ENCODE measurements at regions not wholly inside any gene's neighbourhood (a gene's known extent, or its start where the extent isn't known, plus 50 kb on each side); places are given as distances from the start of the nearest gene placed in this dataset.

GRCh38 chr4:175282407-175282806, 364.2 kb downstream of the ADAM29 start (continued):
- no peak for TF ChIP-seq STAT1 (IDR thresholded peaks at IDR 0.05; ENCODE audit: unreplicated experiment)

- no peaks in the 10 kb centered on the region for H3K27me3 ChIP-seq (ENCODE audit: insufficient read depth)
- Mint-ChIP-seq H3K9me3 (no peaks in the 10 kb centered on the region; the same call in 2 of the 3 replicates), H3K4me1 (no peaks in the 10 kb centered on the region), H3K27me3 (ENCODE audit: insufficient read depth, low read depth, poor library complexity) (no peaks in the 10 kb centered on the region), H3K4me3 (no peak overlapping the region), H3K36me3 (ENCODE audit: low read depth) (no peaks in the 10 kb centered on the region), H3K27ac (no peak overlapping the region; the same call in 1 of the 2 replicates)
- DNase-seq (ENCODE audit: low spot score) (no peak), ATAC-seq (no peak)
- no peak overlapping the region for H3K27ac ChIP-seq (ENCODE audit: low read depth)
- no peaks in the 10 kb centered on the region for H3K4me1 ChIP-seq (ENCODE audit: insufficient read depth)
- no peaks in the 10 kb centered on the region for H4K20me1 ChIP-seq (replicated peaks; ENCODE audit: insufficient read depth)
- no peaks in the 10 kb centered on the region for H3K36me3 ChIP-seq (ENCODE audit: insufficient read depth)
- H3F3A ChIP-seq (replicated peaks; ENCODE audit: low read depth) = no peaks in the 10 kb centered on the region
- H3K9me2 ChIP-seq (ENCODE audit: insufficient read depth) = no peaks in the 10 kb centered on the region
- no peaks in the 10 kb centered on the region for H3K79me2 ChIP-seq (replicated peaks; ENCODE audit: insufficient read depth)
- H2AFZ ChIP-seq = no peak overlapping the region
- no peak for TF ChIP-seq ZNF114 (CRISPR knock-in tag; IDR thresholded peaks at IDR 0.05)
- TF ChIP-seq POLR2AphosphoS5 (IDR thresholded peaks at IDR 0.05; ENCODE audit: low read depth) = no peak
- TF ChIP-seq REST (IDR thresholded peaks at IDR 0.05; ENCODE audit: unreplicated experiment) = no peak
- TF ChIP-seq ZNF331 (CRISPR knock-in tag; IDR thresholded peaks at IDR 0.05; ENCODE audit: low read depth) = no peak
- TF ChIP-seq EZH2phosphoT487 (IDR thresholded peaks at IDR 0.05; ENCODE audit: unreplicated experiment) = no peak
- TF ChIP-seq STAT1 (IDR thresholded peaks at IDR 0.05; ENCODE audit: unreplicated experiment) = no peak
- TF ChIP-seq JUNB (IDR thresholded peaks at IDR 0.05; ENCODE audit: unreplicated experiment) = no peak
- no peak for TF ChIP-seq ETS1 (IDR thresholded peaks at IDR 0.05)
- no peak for TF ChIP-seq EZH2 (IDR thresholded peaks at IDR 0.05; ENCODE audit: low read depth, unreplicated experiment)
- TF ChIP-seq CREB1 (CRISPR knock-in tag; IDR thresholded peaks at IDR 0.05; ENCODE audit: low read depth) = no peak
- no peak for TF ChIP-seq CTCF (conservative IDR thresholded peaks at IDR 0.05; ENCODE audit: low read depth in 2 of 2)
- no peak for TF ChIP-seq ZNF462 (CRISPR knock-in tag; IDR thresholded peaks at IDR 0.05)
- TF ChIP-seq NANOG (IDR thresholded peaks at IDR 0.05; ENCODE audit: borderline replicate concordance) = no peak
- no peak overlapping the region for H3K4me3 ChIP-seq
- no peak overlapping the region for H3K4me2 ChIP-seq
These were observed 372.2 kb downstream of the ADAM29 start for GRCh38 chr4:175290401-175290800.

Measured in GM23338 (cell line).